AG04449 (cell line): ENCODE measurements at regions not wholly inside any gene's neighbourhood (a gene's known extent, or its start where the extent isn't known, plus 50 kb on each side); places are given as distances from the start of the nearest gene placed in this dataset.

Experiments used
- CTCF ChIA-PET: fragments of 350-600 bp; formaldehyde crosslinking; extraction: SDS; loops from one replicate; lab custom pipeline; 2021; ENCODE audit warnings: antibody characterized with exemption; lab: Yijun Ruan, JAX
- POLR2A ChIA-PET: fragments of 400-600, 350-600 bp; formaldehyde crosslinking; extraction: SDS; loops from one replicate; lab custom pipeline; 2020; ENCODE audit warnings: antibody characterized with exemption, inconsistent platforms; lab: Yijun Ruan, JAX
- DNase-seq: peaks from one replicate; pipeline ENCODE4 v3.0.0-alpha.2; 2010; ENCODE audit warnings: low read depth, low spot score
- H3K4me3 ChIP-seq: 2 replicates; pipeline ENCODE4 v1.5.1; 2011; ENCODE audit warnings: low read depth, mild to moderate bottlenecking, control low read depth, low read length
- TF ChIP-seq, protein P1 (sequence below): IDR thresholded peaks from one replicate; pipeline ENCODE4 v1.5.1; 2011; ENCODE audit warnings: mild to moderate bottlenecking, moderate library complexity, low read length, control low read depth, inconsistent platforms; ENCODE audit not compliant: insufficient read depth; ENCODE audit errors: missing control alignments

DNA sequence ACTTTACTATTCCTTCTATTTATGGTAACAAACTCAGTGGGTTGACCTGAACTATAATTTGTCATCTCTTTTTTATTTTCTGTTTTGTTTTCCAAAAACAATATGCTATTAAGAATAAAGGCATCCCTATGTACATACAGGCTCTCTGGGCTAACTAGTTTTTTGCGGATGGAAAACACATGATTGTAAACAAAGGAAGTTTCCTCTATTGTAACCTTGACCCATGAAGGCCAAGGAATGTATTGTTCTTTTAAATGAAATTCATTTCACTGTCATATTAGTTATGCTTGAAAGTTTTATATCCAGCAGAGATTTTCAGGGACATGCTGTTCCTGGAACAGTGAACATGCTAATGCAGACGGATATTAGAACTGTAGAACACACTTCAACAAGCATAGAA lies 705.0 kb upstream of the SEL1L start:
- DNase-seq, result no peak
- TF ChIP-seq, protein P1, sequence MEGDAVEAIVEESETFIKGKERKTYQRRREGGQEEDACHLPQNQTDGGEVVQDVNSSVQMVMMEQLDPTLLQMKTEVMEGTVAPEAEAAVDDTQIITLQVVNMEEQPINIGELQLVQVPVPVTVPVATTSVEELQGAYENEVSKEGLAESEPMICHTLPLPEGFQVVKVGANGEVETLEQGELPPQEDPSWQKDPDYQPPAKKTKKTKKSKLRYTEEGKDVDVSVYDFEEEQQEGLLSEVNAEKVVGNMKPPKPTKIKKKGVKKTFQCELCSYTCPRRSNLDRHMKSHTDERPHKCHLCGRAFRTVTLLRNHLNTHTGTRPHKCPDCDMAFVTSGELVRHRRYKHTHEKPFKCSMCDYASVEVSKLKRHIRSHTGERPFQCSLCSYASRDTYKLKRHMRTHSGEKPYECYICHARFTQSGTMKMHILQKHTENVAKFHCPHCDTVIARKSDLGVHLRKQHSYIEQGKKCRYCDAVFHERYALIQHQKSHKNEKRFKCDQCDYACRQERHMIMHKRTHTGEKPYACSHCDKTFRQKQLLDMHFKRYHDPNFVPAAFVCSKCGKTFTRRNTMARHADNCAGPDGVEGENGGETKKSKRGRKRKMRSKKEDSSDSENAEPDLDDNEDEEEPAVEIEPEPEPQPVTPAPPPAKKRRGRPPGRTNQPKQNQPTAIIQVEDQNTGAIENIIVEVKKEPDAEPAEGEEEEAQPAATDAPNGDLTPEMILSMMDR, result no peak
- ChIA-PET CTCF (no interaction called here), POLR2A (no interaction called here)
- H3K4me3 ChIP-seq, result no peak overlapping the region

DNA sequence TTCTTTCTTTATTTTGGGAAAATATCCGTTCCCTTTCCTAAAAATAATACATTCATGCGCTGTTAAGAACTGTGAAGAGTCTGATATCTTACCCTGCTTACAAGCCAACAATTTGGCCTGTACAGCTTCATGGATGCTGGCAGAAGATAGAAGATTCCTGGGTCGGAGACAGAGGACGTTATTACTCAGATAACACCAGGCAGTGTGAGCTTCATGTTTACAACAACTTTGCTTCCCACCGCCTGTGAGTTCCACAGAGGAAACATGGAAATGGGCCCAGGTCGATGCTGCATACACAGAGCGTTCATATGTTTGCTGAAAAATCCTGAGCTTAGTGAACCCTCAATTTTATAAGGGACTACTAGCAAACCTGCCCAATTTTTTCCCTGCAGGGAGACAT lies 705.6 kb upstream of the SEL1L start:
- no peak overlapping the region for H3K4me3 ChIP-seq
- no peak for DNase-seq
- CTCF ChIA-PET, result no interaction called here
- POLR2A ChIA-PET, result no interaction called here
- TF ChIP-seq, protein P1, result no peak

DNA sequence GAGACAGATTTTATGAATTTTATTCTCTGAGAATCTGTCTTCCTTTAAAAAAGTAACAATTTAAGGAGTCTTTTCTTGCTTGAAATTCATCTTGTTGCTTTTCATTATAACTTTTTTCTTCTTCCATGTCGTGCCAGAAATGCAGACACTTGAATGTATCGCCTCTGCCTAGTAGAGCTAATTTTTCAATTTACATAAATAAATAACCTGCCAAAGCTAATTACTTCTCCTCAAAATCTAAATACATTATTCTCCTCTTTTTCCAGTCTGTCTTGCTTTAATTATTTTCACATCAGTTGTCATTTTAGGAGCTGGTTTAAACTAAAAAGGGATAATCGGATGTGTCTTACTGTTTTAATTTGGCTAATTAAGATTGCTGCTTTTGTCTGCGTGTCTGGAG lies 711.1 kb upstream of the SEL1L start:
- no peak overlapping the region for H3K4me3 ChIP-seq
- ChIA-PET POLR2A (no interaction called here), CTCF (no interaction called here)
- no peak for DNase-seq
- TF ChIP-seq, protein P1, result no peak

DNA sequence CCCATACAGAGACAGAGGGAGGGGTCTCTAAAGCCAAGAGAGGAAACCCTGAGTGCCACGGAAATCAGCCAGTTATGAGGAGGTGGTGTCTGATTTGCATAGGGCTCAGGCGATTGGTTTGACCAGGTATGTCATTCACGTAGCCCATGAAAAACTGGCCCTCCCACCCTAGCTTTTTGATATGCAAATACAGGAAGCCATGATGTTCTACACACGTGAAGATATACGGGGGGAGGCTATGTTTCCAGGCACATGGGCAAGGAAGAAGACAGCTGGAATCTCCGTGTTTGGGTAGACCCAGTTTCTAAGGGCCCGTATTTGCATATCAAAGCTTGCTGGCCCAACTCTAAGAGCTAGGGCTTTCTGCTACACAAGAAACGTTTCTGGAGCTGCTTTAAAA lies 717.8 kb upstream of the SEL1L start:
- TF ChIP-seq, protein P1, result no peak
- no peak for DNase-seq
- no peak overlapping the region for H3K4me3 ChIP-seq
- POLR2A ChIA-PET, result no interaction called here
- CTCF ChIA-PET, result no interaction called here

DNA sequence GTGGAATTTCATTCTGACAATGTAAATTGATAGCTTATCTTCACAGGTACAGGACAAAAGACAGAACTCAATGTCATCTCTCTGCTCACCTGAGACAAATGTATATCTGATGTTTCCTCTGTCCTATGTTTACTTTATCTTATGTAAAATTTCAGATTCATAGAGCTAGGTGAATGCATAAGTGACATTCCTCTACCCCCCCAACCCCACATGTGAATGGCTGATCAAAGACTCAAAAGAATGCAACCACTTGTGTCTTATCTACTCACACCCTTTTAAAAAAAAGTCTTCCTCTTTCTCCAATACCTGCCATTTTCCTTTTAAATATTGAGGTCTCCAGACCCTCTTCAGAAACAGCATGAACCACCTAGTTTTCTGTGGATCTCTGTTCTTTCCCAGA lies 736.6 kb upstream of the SEL1L start:
- TF ChIP-seq, protein P1, result no peak
- POLR2A ChIA-PET, result no interaction called here
- CTCF ChIA-PET, result no interaction called here
- no peak overlapping the region for H3K4me3 ChIP-seq
- DNase-seq, result no peak

DNA sequence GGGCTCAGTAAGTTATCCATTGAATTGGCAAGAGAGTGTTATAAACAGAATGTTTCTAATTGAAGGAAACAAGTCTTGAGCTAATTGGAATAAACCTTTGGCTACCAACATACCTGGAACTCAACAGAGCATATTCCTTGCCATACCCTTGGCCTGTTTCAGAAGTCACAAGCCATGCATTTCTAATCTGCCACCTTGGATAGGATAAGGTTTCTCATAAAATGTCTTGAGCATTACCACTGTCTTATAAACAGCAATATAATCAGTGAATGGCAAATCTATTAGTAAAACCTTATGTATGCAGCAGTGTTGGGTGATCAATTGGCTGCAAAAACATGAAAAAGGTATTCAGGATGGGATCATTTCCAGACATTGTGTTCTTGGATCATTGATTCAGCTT lies 765.2 kb upstream of the SEL1L start:
- ChIA-PET CTCF (no interaction called here), POLR2A (no interaction called here)
- no peak overlapping the region for H3K4me3 ChIP-seq
- TF ChIP-seq, protein P1, result no peak
- DNase-seq, result no peak
